Erythroblast (primary cell): ENCODE measurements at regions not wholly inside any gene's neighbourhood (a gene's known extent, or its start where the extent isn't known, plus 50 kb on each side); places are given as distances from the start of the nearest gene placed in this dataset.

ENCODE experiments used
- GATA1 ChIP-seq: IDR thresholded peaks from 2 replicates; pipeline ENCODE4 v1.6.1; 2011; ENCODE audit warnings: low read depth, mild to moderate bottlenecking, control low read depth, low read length, moderate library complexity
- POLR2A ChIP-seq: IDR thresholded peaks from 2 replicates; pipeline ENCODE4 v1.6.1; 2011; ENCODE audit warnings: mild to moderate bottlenecking, low read length

- TF ChIP-seq POLR2A (no peak), GATA1 (no peak)
These were observed 116.9 kb upstream of the GADL1 start for GRCh38 chr3:31011380-31011779.
